Endodermal cell (in vitro differentiated cells): ENCODE measurements at regions not wholly inside any gene's neighbourhood (a gene's known extent, or its start where the extent isn't known, plus 50 kb on each side); places are given as distances from the start of the nearest gene placed in this dataset.

Experiments
- DNase-seq: peaks from one replicate; pipeline ENCODE4 v3.0.0-alpha.2; 2017
- H3K27ac ChIP-seq: 2 replicates; pipeline ENCODE4 v1.5.1; 2013; ENCODE audit warnings: mild to moderate bottlenecking, low read depth, low read length, moderate library complexity
- H3K27me3 ChIP-seq: 2 replicates; pipeline ENCODE4 v1.6.1; 2013; ENCODE audit warnings: mild to moderate bottlenecking, low read length, moderate library complexity; ENCODE audit not compliant: insufficient read depth, control insufficient read depth, poor library complexity, severe bottlenecking
- H3K36me3 ChIP-seq: 2 replicates; pipeline ENCODE4 v1.7.0; 2013; ENCODE audit warnings: mild to moderate bottlenecking, low read length, moderate library complexity; ENCODE audit not compliant: control insufficient read depth, insufficient read depth
- H3K4me1 ChIP-seq: one replicate; pipeline ENCODE4 v1.7.0; 2013; ENCODE audit warnings: low read length; ENCODE audit not compliant: control insufficient read depth, insufficient read depth
- H3K4me3 ChIP-seq: 2 replicates; pipeline ENCODE4 v1.5.1; 2013; ENCODE audit warnings: mild to moderate bottlenecking, low read length, moderate library complexity
- H3K9ac ChIP-seq: 2 replicates; pipeline ENCODE4 v1.6.1; 2013; ENCODE audit warnings: mild to moderate bottlenecking, low read length, moderate library complexity; ENCODE audit not compliant: poor library complexity, severe bottlenecking; ENCODE audit errors: extremely low read depth
- H3K9me3 ChIP-seq: 2 replicates; pipeline ENCODE4 v1.6.1; 2013; ENCODE audit warnings: mild to moderate bottlenecking, low read length, moderate library complexity; ENCODE audit not compliant: control insufficient read depth
- H3K27ac Mint-ChIP-seq: 2 replicates; pipeline ENCODE4 v1.8.0; 2020; ENCODE audit warnings: mixed read lengths
- H3K27me3 Mint-ChIP-seq: 2 replicates; pipeline ENCODE4 v1.8.0; 2021; ENCODE audit warnings: mild to moderate bottlenecking, mixed read lengths; ENCODE audit not compliant: insufficient read depth
- H3K36me3 Mint-ChIP-seq: 2 replicates; pipeline ENCODE4 v1.8.0; 2020; ENCODE audit warnings: low read depth, mixed read lengths
- H3K4me1 Mint-ChIP-seq: 2 replicates; pipeline ENCODE4 v1.8.0; 2020; ENCODE audit warnings: mixed read lengths
- H3K4me3 Mint-ChIP-seq: 2 replicates; pipeline ENCODE4 v1.8.0; 2020; ENCODE audit warnings: mild to moderate bottlenecking, moderate library complexity, mixed read lengths
- H3K9me3 Mint-ChIP-seq: 2 replicates; pipeline ENCODE4 v1.8.0; 2020; ENCODE audit warnings: mild to moderate bottlenecking, mixed read lengths
- CTCF ChIP-seq: fragments of 200-600 bp; sonication (generic); conservative IDR thresholded peaks from 2 replicates; pipeline ENCODE4 v1.5.0; 2021; ENCODE audit warnings: antibody characterized with exemption, mild to moderate bottlenecking
- WGBS, 2 experiments: methylation state at CpG; one replicate each; pipeline versions ENCODE4 v1.1.5 to v1.1.7; 2013; ENCODE audit warnings: missing lambda C conversion rate in 2 of 2, mixed read lengths in 1 of 2; ENCODE audit not compliant: insufficient coverage in 1 of 2, insufficient read length in 1 of 2; 5-methylcytosine and 5-hydroxymethylcytosine counted together

- TF ChIP-seq CTCF, result no peak
- H3K27ac Mint-ChIP-seq, result no peak overlapping the region
- H3K27me3 ChIP-seq, result no peaks in the 10 kb centered on the region
- H3K4me3 ChIP-seq, result no peak overlapping the region
- peaks cover 8% of the 10 kb centered on the region for H3K4me1 Mint-ChIP-seq
- no peak overlapping the region for H3K27ac ChIP-seq
- H3K9ac ChIP-seq, result no peak overlapping the region
- no peaks in the 10 kb centered on the region for H3K9me3 ChIP-seq
- WGBS, 2 experiments, result 43 to 45% methylated on average over 4 of the region's 4 CpGs
- no peaks in the 10 kb centered on the region for H3K27me3 Mint-ChIP-seq
- H3K4me1 ChIP-seq, result no peaks in the 10 kb centered on the region
- no peak overlapping the region for H3K4me3 Mint-ChIP-seq
- H3K36me3 ChIP-seq, result no peaks in the 10 kb centered on the region
- no peaks in the 10 kb centered on the region for H3K36me3 Mint-ChIP-seq
- H3K9me3 Mint-ChIP-seq, result peaks cover 3% of the 10 kb centered on the region
- no peak for DNase-seq
Observed at GRCh38 chr12:93315907-93316622, 61.7 kb upstream of the NUDT4 start.

GRCh38 chr12:93316623-93316971, 61.1 kb upstream of the NUDT4 start:
- no peaks in the 10 kb centered on the region for H3K36me3 Mint-ChIP-seq
- 83% methylated on average over 1 of the region's 1 CpG; no CpG with 5 or more reads in 1 of the 2 experiments for WGBS, 2 experiments
- no peak for TF ChIP-seq CTCF
- no peak overlapping the region for H3K9ac ChIP-seq
- H3K36me3 ChIP-seq, result no peaks in the 10 kb centered on the region
- H3K4me1 ChIP-seq, result no peaks in the 10 kb centered on the region
- peaks cover 8% of the 10 kb centered on the region for H3K4me1 Mint-ChIP-seq
- no peaks in the 10 kb centered on the region for H3K9me3 ChIP-seq
- H3K27ac ChIP-seq, result no peak overlapping the region
- H3K27me3 ChIP-seq, result no peaks in the 10 kb centered on the region
- no peak overlapping the region for H3K27ac Mint-ChIP-seq
- no peaks in the 10 kb centered on the region for H3K27me3 Mint-ChIP-seq
- H3K4me3 ChIP-seq, result no peak overlapping the region
- peaks cover 3% of the 10 kb centered on the region for H3K9me3 Mint-ChIP-seq
- DNase-seq, result no peak
- H3K4me3 Mint-ChIP-seq, result no peak overlapping the region

GRCh38 chr12:93317227-93317626, 60.5 kb upstream of the NUDT4 start:
- Histone ChIP-seq H3K27ac (no peak overlapping the region), H3K36me3 (no peaks in the 10 kb centered on the region)
- H3K27ac Mint-ChIP-seq, result no peak overlapping the region

More at GRCh38 chr12:93317227-93317626, 60.5 kb upstream of the NUDT4 start:
- Histone ChIP-seq H3K27me3 (no peaks in the 10 kb centered on the region), H3K9ac (no peak overlapping the region), H3K4me1 (no peaks in the 10 kb centered on the region), H3K4me3 (no peak overlapping the region), H3K9me3 (no peaks in the 10 kb centered on the region)
- H3K36me3 Mint-ChIP-seq, result no peaks in the 10 kb centered on the region
- H3K4me3 Mint-ChIP-seq, result no peak overlapping the region
- no peaks in the 10 kb centered on the region for H3K27me3 Mint-ChIP-seq
- H3K4me1 Mint-ChIP-seq, result peaks cover 8% of the 10 kb centered on the region
- H3K9me3 Mint-ChIP-seq, result peaks cover 3% of the 10 kb centered on the region
- WGBS, 2 experiments, result 87 to 92% methylated on average over 6 of the region's 6 CpGs
- TF ChIP-seq CTCF, result no peak
- no peak for DNase-seq
